ENCODE measurements at regions not wholly inside any gene's neighbourhood (a gene's known extent, or its start where the extent isn't known, plus 50 kb on each side); places are given as distances from the start of the nearest gene placed in this dataset.

DNA sequence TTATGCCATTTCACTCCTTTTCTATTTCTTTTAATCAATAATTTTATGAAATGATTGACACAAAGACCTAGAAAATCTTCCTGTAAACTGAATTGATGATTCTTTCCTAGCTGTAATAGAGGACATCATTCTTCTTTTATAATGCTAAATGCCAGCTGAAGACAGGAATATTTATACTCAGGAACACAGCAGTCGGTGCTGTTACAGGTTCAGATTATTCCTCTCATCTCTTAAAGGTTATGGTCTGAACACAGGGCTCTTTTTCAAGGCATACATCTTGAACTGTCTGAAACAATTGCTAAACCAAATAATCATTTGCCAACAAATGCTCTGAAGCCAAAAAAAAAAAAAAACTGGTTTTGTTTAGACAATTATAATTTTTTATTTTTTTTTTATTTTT, 305.0 kb upstream of the MMADHC start:
- POLR2A ChIA-PET = no interaction called here
- no peak for DNase-seq (ENCODE audit: low read depth, low spot score)
- TF ChIP-seq, protein P1, sequence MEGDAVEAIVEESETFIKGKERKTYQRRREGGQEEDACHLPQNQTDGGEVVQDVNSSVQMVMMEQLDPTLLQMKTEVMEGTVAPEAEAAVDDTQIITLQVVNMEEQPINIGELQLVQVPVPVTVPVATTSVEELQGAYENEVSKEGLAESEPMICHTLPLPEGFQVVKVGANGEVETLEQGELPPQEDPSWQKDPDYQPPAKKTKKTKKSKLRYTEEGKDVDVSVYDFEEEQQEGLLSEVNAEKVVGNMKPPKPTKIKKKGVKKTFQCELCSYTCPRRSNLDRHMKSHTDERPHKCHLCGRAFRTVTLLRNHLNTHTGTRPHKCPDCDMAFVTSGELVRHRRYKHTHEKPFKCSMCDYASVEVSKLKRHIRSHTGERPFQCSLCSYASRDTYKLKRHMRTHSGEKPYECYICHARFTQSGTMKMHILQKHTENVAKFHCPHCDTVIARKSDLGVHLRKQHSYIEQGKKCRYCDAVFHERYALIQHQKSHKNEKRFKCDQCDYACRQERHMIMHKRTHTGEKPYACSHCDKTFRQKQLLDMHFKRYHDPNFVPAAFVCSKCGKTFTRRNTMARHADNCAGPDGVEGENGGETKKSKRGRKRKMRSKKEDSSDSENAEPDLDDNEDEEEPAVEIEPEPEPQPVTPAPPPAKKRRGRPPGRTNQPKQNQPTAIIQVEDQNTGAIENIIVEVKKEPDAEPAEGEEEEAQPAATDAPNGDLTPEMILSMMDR (IDR thresholded peaks at IDR 0.05; ENCODE audit: extremely low read depth in 1 of 2, insufficient read depth in 1 of 2, low read depth in 1 of 2, low read length in 2 of 2) = no peak
- TF ChIP-seq, protein P2, sequence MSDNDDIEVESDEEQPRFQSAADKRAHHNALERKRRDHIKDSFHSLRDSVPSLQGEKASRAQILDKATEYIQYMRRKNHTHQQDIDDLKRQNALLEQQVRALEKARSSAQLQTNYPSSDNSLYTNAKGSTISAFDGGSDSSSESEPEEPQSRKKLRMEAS (IDR thresholded peaks at IDR 0.05; ENCODE audit: insufficient read depth, insufficient read length) = no peak
- TF ChIP-seq MYC (IDR thresholded peaks at IDR 0.05; ENCODE audit: low read depth, low read length) = no peak
- TF ChIP-seq JUN (IDR thresholded peaks at IDR 0.05; ENCODE audit: borderline replicate concordance, insufficient read depth, insufficient read length, low read depth) = no peak
- no peak for TF ChIP-seq EZH2 (IDR thresholded peaks at IDR 0.05; ENCODE audit: borderline replicate concordance, low read depth, low read length, severe bottlenecking)
- no peak for TF ChIP-seq POLR2A (IDR thresholded peaks at IDR 0.05; ENCODE audit: low read depth, low read length)
- TF ChIP-seq GATA2 (IDR thresholded peaks at IDR 0.05; ENCODE audit: insufficient read depth, insufficient read length, low read depth, low read length) = no peak
- TF ChIP-seq POLR2AphosphoS5 (IDR thresholded peaks at IDR 0.05; ENCODE audit: insufficient read depth, low read depth, low read length) = no peak
- TF ChIP-seq FOS (IDR thresholded peaks at IDR 0.05; ENCODE audit: borderline replicate concordance, insufficient read depth, low read length) = no peak
- Histone ChIP-seq H3K4me2 (ENCODE audit: insufficient read depth, low read length) (no peak overlapping the region), H3K27me3 (ENCODE audit: control insufficient read depth in 2 of 2, insufficient read depth in 2 of 2, low read length in 2 of 2) (no peaks in the 10 kb centered on the region), H3K4me1 (ENCODE audit: control insufficient read depth, extremely low read depth, insufficient read depth, low read length) (no peaks in the 10 kb centered on the region), H3K9me3 (replicated peaks; ENCODE audit: control insufficient read depth, insufficient read depth, low read length) (no peaks in the 10 kb centered on the region), H3K4me3 (replicated peaks in 1 of 3; ENCODE audit: insufficient read depth in 1 of 3, low read depth in 1 of 3, low read length in 3 of 3) (no peak overlapping the region), H3K9me1 (replicated peaks; ENCODE audit: control insufficient read depth, extremely low read depth, insufficient read depth, low read length) (no peaks in the 10 kb centered on the region), H2AFZ (ENCODE audit: low read depth, low read length) (no peak overlapping the region), H3K27ac (ENCODE audit: insufficient read depth, low read depth, low read length) (no peak overlapping the region), H3K36me3 (ENCODE audit: control insufficient read depth in 2 of 2, extremely low read depth in 1 of 2, insufficient read depth in 2 of 2, low read length in 2 of 2) (no peaks in the 10 kb centered on the region), H3K79me2 (ENCODE audit: control insufficient read depth, insufficient read depth, low read length) (no peaks in the 10 kb centered on the region), H4K20me1 (replicated peaks; ENCODE audit: control insufficient read depth, extremely low read depth, insufficient read depth, low read length) (no peaks in the 10 kb centered on the region), H3K9ac (replicated peaks; ENCODE audit: extremely low read depth, insufficient read depth, low read length) (no peak overlapping the region)
- dilution Hi-C loops (cut with MboI; ENCODE audit: extremely low pct_ligation_motif_present, low sequenced_read_pairs) (no loop called here), intact Hi-C loops (cut with micrococcal nuclease) (no loop called here)
- CTCF ChIA-PET = no interaction called here
- no TSS peak for BruUV-seq (replicated peaks)
- no peak for FAIRE-seq
